ENCODE measurements at regions not wholly inside any gene's neighbourhood (a gene's known extent, or its start where the extent isn't known, plus 50 kb on each side); places are given as distances from the start of the nearest gene placed in this dataset.

GRCh38 chr9:16992138-16992537 is 121.7 kb upstream of the BNC2 start:
- no peak overlapping the region for H3K4me2 ChIP-seq (ENCODE audit: low read length)
- no peak overlapping the region for H3K9ac ChIP-seq (ENCODE audit: low read length)
- H3K79me2 ChIP-seq (replicated peaks; ENCODE audit: insufficient read depth, low read length), result no peaks in the 10 kb centered on the region
- H3K36me3 ChIP-seq (ENCODE audit: insufficient read depth, low read length), result no peaks in the 10 kb centered on the region
- no peaks in the 10 kb centered on the region for H3K9me3 ChIP-seq (ENCODE audit: low read length)
- no peaks in the 10 kb centered on the region for H3K27me3 ChIP-seq (ENCODE audit: insufficient read depth, low read depth, low read length)
- no peaks in the 10 kb centered on the region for H3F3A ChIP-seq (ENCODE audit: insufficient read depth, low read length, poor library complexity, severe bottlenecking)
- TF ChIP-seq SMC3 (conservative IDR thresholded peaks at IDR 0.05; ENCODE audit: poor library complexity), result no peak
- no peak for TF ChIP-seq RAD21 (conservative IDR thresholded peaks at IDR 0.05)
- TF ChIP-seq EZH2 (IDR thresholded peaks at IDR 0.05; ENCODE audit: borderline replicate concordance, insufficient read depth, low read length, poor library complexity, severe bottlenecking), result no peak
- no peak for TF ChIP-seq TAF1 (IDR thresholded peaks at IDR 0.05; ENCODE audit: low read depth)
- H3K27ac ChIP-seq (ENCODE audit: low read length), result no peak overlapping the region
- no peaks in the 10 kb centered on the region for H4K20me1 ChIP-seq (ENCODE audit: insufficient read depth)
- H3K4me3 ChIP-seq (ENCODE audit: low read length), result no peak overlapping the region
- no peak overlapping the region for H2AFZ ChIP-seq (ENCODE audit: low read depth, low read length)
- no peaks in the 10 kb centered on the region for H3K9me2 ChIP-seq (ENCODE audit: insufficient read depth, low read length)

- Histone ChIP-seq H3K79me2 (replicated peaks; ENCODE audit: insufficient read depth, low read length) (no peaks in the 10 kb centered on the region), H3K9ac (ENCODE audit: low read length) (no peak overlapping the region), H4K20me1 (ENCODE audit: insufficient read depth) (no peaks in the 10 kb centered on the region), H2AFZ (ENCODE audit: low read depth, low read length) (no peak overlapping the region), H3K4me2 (ENCODE audit: low read length) (no peak overlapping the region), H3K27me3 (ENCODE audit: insufficient read depth, low read depth, low read length) (no peaks in the 10 kb centered on the region), H3K27ac (ENCODE audit: low read length) (no peak overlapping the region), H3K9me2 (ENCODE audit: insufficient read depth, low read length) (no peaks in the 10 kb centered on the region), H3K36me3 (ENCODE audit: insufficient read depth, low read length) (no peaks in the 10 kb centered on the region), H3K4me3 (ENCODE audit: low read length) (no peak overlapping the region), H3F3A (ENCODE audit: insufficient read depth, low read length, poor library complexity, severe bottlenecking) (no peaks in the 10 kb centered on the region), H3K9me3 (ENCODE audit: low read length) (no peaks in the 10 kb centered on the region)
- TF ChIP-seq POLR2AphosphoS5 (IDR thresholded peaks at IDR 0.05) (no peak), EP300 (conservative IDR thresholded peaks at IDR 0.05; ENCODE audit: poor library complexity, severe bottlenecking) (no peak), MXI1 (conservative IDR thresholded peaks at IDR 0.05; ENCODE audit: poor library complexity, severe bottlenecking) (no peak), SMC3 (conservative IDR thresholded peaks at IDR 0.05; ENCODE audit: poor library complexity) (no peak)
These were observed 116.6 kb upstream of the BNC2 start for GRCh38 chr9:16987026-16987425.

- H3K9me3 ChIP-seq (ENCODE audit: low read length), result no peaks in the 10 kb centered on the region
- no peaks in the 10 kb centered on the region for H4K20me1 ChIP-seq (ENCODE audit: insufficient read depth)
- no peaks in the 10 kb centered on the region for H3K79me2 ChIP-seq (replicated peaks; ENCODE audit: insufficient read depth, low read length)
- no peak overlapping the region for H3K9ac ChIP-seq (ENCODE audit: low read length)
- no peak overlapping the region for H3K4me3 ChIP-seq (ENCODE audit: low read length)
- no peak overlapping the region for H2AFZ ChIP-seq (ENCODE audit: low read depth, low read length)
- no peak overlapping the region for H3K4me2 ChIP-seq (ENCODE audit: low read length)
- no peaks in the 10 kb centered on the region for H3F3A ChIP-seq (ENCODE audit: insufficient read depth, low read length, poor library complexity, severe bottlenecking)
- TF ChIP-seq EZH2 (IDR thresholded peaks at IDR 0.05; ENCODE audit: borderline replicate concordance, insufficient read depth, low read length, poor library complexity, severe bottlenecking) (no peak), MXI1 (conservative IDR thresholded peaks at IDR 0.05; ENCODE audit: poor library complexity, severe bottlenecking) (no peak), RAD21 (conservative IDR thresholded peaks at IDR 0.05) (no peak), CTCF (IDR thresholded peaks at IDR 0.05; ENCODE audit: poor library complexity, severe bottlenecking) (no peak), EP300 (conservative IDR thresholded peaks at IDR 0.05; ENCODE audit: poor library complexity, severe bottlenecking) (no peak), SMC3 (conservative IDR thresholded peaks at IDR 0.05; ENCODE audit: poor library complexity) (no peak), TAF1 (IDR thresholded peaks at IDR 0.05; ENCODE audit: low read depth) (no peak)
- H3K9me2 ChIP-seq (ENCODE audit: insufficient read depth, low read length), result no peaks in the 10 kb centered on the region
- H3K27ac ChIP-seq (ENCODE audit: low read length), result no peak overlapping the region
- H3K36me3 ChIP-seq (ENCODE audit: insufficient read depth, low read length), result no peaks in the 10 kb centered on the region
- H3K27me3 ChIP-seq (ENCODE audit: insufficient read depth, low read depth, low read length), result no peaks in the 10 kb centered on the region
These were observed 116.1 kb upstream of the BNC2 start for GRCh38 chr9:16986556-16986955.
